HG02678 (cell line): ENCODE measurements at regions not wholly inside any gene's neighbourhood (a gene's known extent, or its start where the extent isn't known, plus 50 kb on each side); places are given as distances from the start of the nearest gene placed in this dataset.

ENCODE experiments used
- ATAC-seq: cut with Tn5 transposase; IDR thresholded peaks from one replicate; pipeline ENCODE4 v1.9.1; 2021; ENCODE audit warnings: mild to moderate bottlenecking, moderate library complexity; ENCODE audit not compliant: unreplicated experiment

- ATAC-seq: no peak
Measured at GRCh38 chr14:100381395-100382105, 58.4 kb downstream of the SLC25A47 start.

- ATAC-seq: no peak
Measured at GRCh38 chr14:100382106-100382455, 58.9 kb downstream of the SLC25A47 start.

- ATAC-seq: peak; percentile 54
Measured at GRCh38 chr14:100383727-100384158, 60.6 kb downstream of the SLC25A47 start.

GRCh38 chr14:100384277-100384676, 61.1 kb downstream of the SLC25A47 start:
- no peak for ATAC-seq

- no peak for ATAC-seq
Measured at GRCh38 chr14:100384819-100385813, 62.0 kb downstream of the SLC25A47 start.

GRCh38 chr14:100386121-100386520, 63.0 kb downstream of the SLC25A47 start:
- ATAC-seq: no peak

GRCh38 chr14:100386846-100387245, 63.7 kb downstream of the SLC25A47 start:
- no peak for ATAC-seq

- no peak for ATAC-seq
Measured at GRCh38 chr14:100387450-100387849, 64.3 kb downstream of the SLC25A47 start.

GRCh38 chr14:100388103-100389054, 65.2 kb downstream of the SLC25A47 start:
- ATAC-seq: no peak

GRCh38 chr14:100389497-100390104, 66.5 kb downstream of the SLC25A47 start:
- ATAC-seq: no peak

- no peak for ATAC-seq
Measured at GRCh38 chr14:100391173-100391572, 68.0 kb downstream of the SLC25A47 start.

GRCh38 chr14:100391724-100392123, 68.6 kb downstream of the SLC25A47 start:
- ATAC-seq: no peak

GRCh38 chr14:100392356-100392755, 69.2 kb downstream of the SLC25A47 start:
- no peak for ATAC-seq

GRCh38 chr14:100393362-100393761, 70.2 kb downstream of the SLC25A47 start:
- no peak for ATAC-seq

GRCh38 chr14:100393906-100394732, 71.0 kb downstream of the SLC25A47 start:
- ATAC-seq: no peak

- ATAC-seq: no peak
Measured at GRCh38 chr14:100394886-100395672, 71.9 kb downstream of the SLC25A47 start.

- ATAC-seq: no peak
Measured at GRCh38 chr14:100396266-100396795, 73.2 kb downstream of the SLC25A47 start.

- ATAC-seq: no peak
Measured at GRCh38 chr14:100397005-100397404, 73.9 kb downstream of the SLC25A47 start.
